Pons (tissue), 1 donor: ENCODE measurements at regions not wholly inside any gene's neighbourhood (a gene's known extent, or its start where the extent isn't known, plus 50 kb on each side); places are given as distances from the start of the nearest gene placed in this dataset.
"Not testable (repeated sequence)": the region's sequence is repeated elsewhere in the genome, so short reads cannot be mapped to it uniquely, and the experiment has no call there.

Experiments used
- DNase-seq: peaks from one replicate; pipeline ENCODE4 v3.0.0-alpha.2; 2016; ENCODE audit warnings: low spot score

DNA sequence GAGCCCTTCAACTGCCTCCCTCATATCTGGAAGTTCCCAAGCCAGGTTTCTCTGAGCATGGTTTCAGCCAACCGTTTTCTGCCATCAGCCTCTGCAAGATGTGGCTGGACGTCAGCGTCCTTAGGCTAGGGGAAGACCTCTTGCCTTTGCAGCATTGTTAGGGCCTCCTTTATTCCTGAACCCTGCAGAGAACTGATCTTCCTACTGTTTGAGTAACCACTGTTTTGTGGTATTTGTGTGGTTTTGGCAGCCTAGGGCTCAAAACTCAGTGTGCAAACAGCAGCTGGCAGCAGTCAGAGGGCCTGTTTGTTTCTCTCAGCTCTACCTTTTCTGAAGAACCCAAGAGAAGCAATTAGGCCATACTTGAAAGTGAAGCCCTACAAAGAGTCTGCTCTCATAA is 83.4 kb upstream of the SEMA3E start:
- no peak for DNase-seq

- no peak for DNase-seq
Observed at GRCh38 chr7:83731154-83731553, 82.2 kb upstream of the SEMA3E start.

DNA sequence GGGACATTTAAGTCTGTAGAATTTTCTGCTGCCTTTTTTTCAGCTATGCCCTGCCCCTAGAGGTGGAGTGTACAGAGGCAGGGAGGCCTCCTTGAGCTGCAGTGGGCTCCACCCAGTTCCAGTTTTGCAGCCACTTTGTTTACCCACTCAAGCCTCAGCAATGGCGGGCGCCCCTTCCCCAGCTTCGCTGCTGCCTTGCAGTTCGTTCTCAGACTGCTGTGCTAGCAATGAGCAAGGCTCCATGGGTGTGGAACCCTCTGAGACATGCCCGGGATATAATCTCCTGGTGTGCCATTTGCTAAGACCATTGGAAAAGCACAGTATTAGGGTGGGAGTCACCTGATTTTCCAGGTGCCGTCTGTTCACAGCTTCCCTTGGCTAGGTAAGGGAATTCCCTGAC is 68.0 kb upstream of the SEMA3E start:
- DNase-seq: not testable (repeated sequence)

DNA sequence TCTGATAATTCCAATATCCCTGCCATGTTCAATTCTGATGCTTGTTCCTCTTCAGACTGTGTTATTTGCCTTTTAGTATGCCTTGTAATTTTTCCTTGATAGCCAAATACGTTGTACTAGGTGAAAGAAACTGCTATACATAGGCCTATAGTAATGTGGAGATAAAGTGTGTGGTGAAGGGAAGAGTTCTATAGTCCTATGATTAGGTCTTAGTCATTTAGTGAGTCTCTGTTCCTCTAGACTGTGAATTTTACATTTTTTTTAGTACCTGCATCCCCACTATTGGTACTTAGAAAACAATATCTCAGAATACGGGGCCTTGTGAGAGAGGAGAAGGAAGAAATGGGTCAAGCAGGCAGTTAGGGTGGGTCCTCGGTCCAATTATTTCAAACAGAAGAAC is 59.6 kb upstream of the SEMA3E start:
- no peak for DNase-seq

DNA sequence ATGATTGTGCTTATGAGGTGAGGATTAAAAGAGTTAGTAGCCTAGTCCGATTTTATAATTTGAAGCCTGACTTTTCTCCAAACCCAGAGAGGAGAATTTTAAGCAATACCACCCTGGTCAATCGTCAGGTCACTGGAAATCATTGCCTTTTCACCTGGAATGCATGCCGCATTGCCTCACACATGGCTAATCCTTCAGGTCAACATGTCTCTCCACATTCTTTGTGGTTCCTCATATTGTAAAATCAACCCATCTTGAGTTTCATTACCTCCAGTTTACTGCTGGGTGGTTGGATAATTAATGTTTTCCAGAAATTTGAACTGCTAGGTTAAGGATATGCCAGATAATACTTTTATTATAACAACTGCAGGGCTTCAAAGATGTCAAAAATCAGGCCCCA is 55.6 kb upstream of the SEMA3E start:
- no peak for DNase-seq

DNA sequence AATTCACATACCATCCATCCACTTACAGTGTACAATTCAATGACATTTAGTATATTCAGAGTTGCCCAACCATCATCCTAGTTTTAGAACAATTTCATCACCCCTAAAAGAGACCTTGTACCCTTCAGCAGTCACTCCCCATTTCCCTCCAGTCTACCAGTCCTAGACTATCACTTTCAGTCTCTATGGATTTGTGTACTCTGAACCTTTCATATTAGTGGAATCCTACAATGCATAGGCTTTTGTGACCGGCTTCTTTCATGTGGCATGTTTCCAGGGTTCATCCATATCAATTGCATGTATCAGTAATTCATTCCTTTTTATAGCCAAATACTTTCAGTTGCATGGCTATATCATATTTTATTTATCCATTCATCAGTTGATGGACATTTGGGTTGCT is 53.5 kb upstream of the SEMA3E start:
- DNase-seq: no peak

DNA sequence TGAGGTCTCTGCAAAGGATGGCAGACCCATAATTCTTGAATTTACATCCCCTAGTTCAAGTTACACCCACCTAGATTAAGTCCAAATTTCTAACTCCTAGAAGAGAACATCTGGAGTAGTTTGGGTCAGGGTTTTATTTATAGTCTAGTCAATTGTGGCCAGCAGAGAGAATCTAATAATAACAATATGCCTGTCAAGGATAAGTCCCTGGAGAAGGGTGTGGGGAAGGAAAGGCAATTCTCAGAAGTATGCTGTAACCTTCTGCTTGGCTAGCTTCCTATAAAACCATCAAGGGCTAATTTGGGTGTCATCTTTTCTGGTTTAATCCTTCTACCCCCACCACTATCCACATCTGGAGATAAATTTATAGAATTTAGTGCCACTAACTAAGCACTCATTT is 52.8 kb upstream of the SEMA3E start:
- DNase-seq: no peak
